ENCODE measurements at regions not wholly inside any gene's neighbourhood (a gene's known extent, or its start where the extent isn't known, plus 50 kb on each side); places are given as distances from the start of the nearest gene placed in this dataset.

- no peak for TF ChIP-seq CTCF (IDR thresholded peaks at IDR 0.05; ENCODE audit: extremely low read depth, insufficient read depth, missing control alignments)
- in situ Hi-C loops (cut with MboI; ENCODE audit: low pct_unique_long_range_greater_than_20kb, low sequenced_read_pairs, unreplicated experiment), result no loop called here
- no peak for DNase-seq (ENCODE audit: low spot score)
Measured at GRCh38 chr3:178058629-178059028, 477.6 kb upstream of the KCNMB2 start.

DNA sequence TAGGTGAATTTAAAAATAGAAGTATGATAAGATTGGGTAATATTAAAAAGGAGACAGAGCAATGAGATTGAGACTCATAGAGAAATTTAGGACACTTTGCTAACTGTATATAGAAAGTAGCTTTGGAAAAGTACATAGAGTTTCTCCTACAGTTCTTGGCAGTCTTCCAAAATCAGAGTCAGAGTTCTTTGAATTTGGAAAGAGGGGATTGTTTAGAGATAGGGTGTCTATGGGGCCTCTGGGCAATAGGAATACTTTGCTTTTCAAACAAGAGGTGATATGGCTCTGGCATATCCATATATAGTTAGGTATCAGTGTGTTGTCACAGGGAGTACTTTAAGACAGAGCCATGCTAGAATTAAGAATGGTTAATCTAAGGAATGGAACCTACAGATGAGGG lies 477.1 kb upstream of the KCNMB2 start:
- DNase-seq (ENCODE audit: low spot score), result no peak
- no peak for TF ChIP-seq CTCF (IDR thresholded peaks at IDR 0.05; ENCODE audit: extremely low read depth, insufficient read depth, missing control alignments)
- in situ Hi-C loops (cut with MboI; ENCODE audit: low pct_unique_long_range_greater_than_20kb, low sequenced_read_pairs, unreplicated experiment), result no loop called here

- no peak for TF ChIP-seq CTCF (IDR thresholded peaks at IDR 0.05; ENCODE audit: extremely low read depth, insufficient read depth, missing control alignments)
- in situ Hi-C loops (cut with MboI; ENCODE audit: low pct_unique_long_range_greater_than_20kb, low sequenced_read_pairs, unreplicated experiment), result no loop called here
- DNase-seq (ENCODE audit: low spot score), result no peak
Measured at GRCh38 chr3:178059836-178060235, 476.4 kb upstream of the KCNMB2 start.

DNA sequence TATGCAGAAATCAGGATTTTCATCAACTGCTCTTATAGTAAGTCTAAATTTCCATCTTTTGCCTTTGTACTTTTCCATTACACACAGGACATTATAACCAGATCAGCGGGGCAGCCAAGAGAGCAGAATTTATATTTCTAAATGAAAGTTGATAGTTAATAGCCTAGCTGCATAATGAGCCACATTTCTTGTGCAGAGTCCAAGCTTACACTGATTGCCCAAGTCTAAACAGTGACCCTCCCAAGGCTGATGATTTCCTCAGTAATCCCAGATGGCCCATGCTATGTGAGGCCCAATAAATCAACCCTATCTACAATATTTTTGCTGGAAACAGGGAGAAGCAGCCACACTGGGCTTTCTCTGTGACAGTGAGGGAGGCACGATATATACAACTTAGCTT lies 475.8 kb upstream of the KCNMB2 start:
- TF ChIP-seq CTCF (IDR thresholded peaks at IDR 0.05; ENCODE audit: extremely low read depth, insufficient read depth, missing control alignments), result no peak
- no peak for DNase-seq (ENCODE audit: low spot score)
- in situ Hi-C loops (cut with MboI; ENCODE audit: low pct_unique_long_range_greater_than_20kb, low sequenced_read_pairs, unreplicated experiment), result no loop called here

- TF ChIP-seq CTCF (IDR thresholded peaks at IDR 0.05; ENCODE audit: extremely low read depth, insufficient read depth, missing control alignments), result no peak
- in situ Hi-C loops (cut with MboI; ENCODE audit: low pct_unique_long_range_greater_than_20kb, low sequenced_read_pairs, unreplicated experiment), result no loop called here
- DNase-seq (ENCODE audit: low spot score), result no peak
Measured at GRCh38 chr3:178062126-178062525, 474.1 kb upstream of the KCNMB2 start.

GRCh38 chr3:178063461-178063860 lies 472.8 kb upstream of the KCNMB2 start:
- no peak for DNase-seq (ENCODE audit: low spot score)
- no peak for TF ChIP-seq CTCF (IDR thresholded peaks at IDR 0.05; ENCODE audit: extremely low read depth, insufficient read depth, missing control alignments)
- in situ Hi-C loops (cut with MboI; ENCODE audit: low pct_unique_long_range_greater_than_20kb, low sequenced_read_pairs, unreplicated experiment), result no loop called here

DNA sequence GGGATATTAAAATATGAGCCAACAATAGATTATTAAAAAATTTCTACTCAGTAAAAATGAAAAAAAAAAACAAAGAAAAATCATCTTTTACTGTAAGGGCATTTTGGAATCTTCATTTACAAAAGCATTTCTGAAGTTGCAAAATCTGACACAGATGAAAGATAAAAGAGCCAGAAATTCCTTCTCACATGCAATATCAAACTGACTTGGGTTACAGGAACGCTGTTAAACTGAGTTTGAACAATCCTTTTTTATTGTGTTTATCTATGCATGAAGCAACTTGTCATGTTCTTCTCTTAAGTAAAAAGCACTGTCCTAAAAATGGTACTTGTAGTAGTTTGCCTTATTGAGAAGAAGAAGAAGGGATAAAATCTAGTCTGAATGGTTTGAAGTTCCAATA lies 468.5 kb upstream of the KCNMB2 start:
- in situ Hi-C loops (cut with MboI; ENCODE audit: low pct_unique_long_range_greater_than_20kb, low sequenced_read_pairs, unreplicated experiment), result no loop called here
- TF ChIP-seq CTCF (IDR thresholded peaks at IDR 0.05; ENCODE audit: extremely low read depth, insufficient read depth, missing control alignments), result no peak
- DNase-seq (ENCODE audit: low spot score), result no peak
